OCI-LY1 (cell line): ENCODE measurements at regions not wholly inside any gene's neighbourhood (a gene's known extent, or its start where the extent isn't known, plus 50 kb on each side); places are given as distances from the start of the nearest gene placed in this dataset.
"Not testable (repeated sequence)": the region's sequence is repeated elsewhere in the genome, so short reads cannot be mapped to it uniquely, and the experiment has no call there.

Experiments used
- H2AFZ ChIP-seq: fragments of 200-600 bp; sonication (generic), shearing (Covaris generic); 2 replicates; pipeline ENCODE4 v1.6.0; 2014; ENCODE audit warnings: antibody characterized with exemption, mild to moderate bottlenecking, low read length
- H3F3A ChIP-seq: fragments of 200-600 bp; sonication (generic), shearing (Covaris generic); 2 replicates; pipeline ENCODE4 v1.6.0; 2014; ENCODE audit warnings: mild to moderate bottlenecking, antibody characterized with exemption, low read length, moderate library complexity; ENCODE audit not compliant: insufficient read depth
- H3K27ac ChIP-seq: fragments of 200-600 bp; sonication (generic); 2 replicates; pipeline ENCODE4 v1.5.1; 2014; ENCODE audit warnings: low read length, mixed run types, mild to moderate bottlenecking, low read depth; ENCODE audit not compliant: poor library complexity, severe bottlenecking
- H3K27me3 ChIP-seq: fragments of 200-600 bp; sonication (generic); 2 replicates; pipeline ENCODE4 v1.6.0; 2014; ENCODE audit warnings: antibody characterized with exemption, mild to moderate bottlenecking, low read length, moderate library complexity; ENCODE audit not compliant: insufficient read depth
- H3K36me3 ChIP-seq: fragments of 200-600 bp; sonication (generic); 2 replicates; pipeline ENCODE4 v1.6.1; 2014; ENCODE audit warnings: mild to moderate bottlenecking, antibody characterized with exemption, low read length, moderate library complexity, mixed read lengths; ENCODE audit not compliant: insufficient read depth
- H3K4me1 ChIP-seq: fragments of 200-600 bp; sonication (generic); 2 replicates; pipeline ENCODE4 v1.5.1; 2014; ENCODE audit warnings: mild to moderate bottlenecking, low read length, moderate library complexity; ENCODE audit not compliant: insufficient read depth, severe bottlenecking
- H3K4me2 ChIP-seq: fragments of 200-600 bp; sonication (generic), shearing (Covaris generic); 2 replicates; pipeline ENCODE4 v1.6.1; 2014; ENCODE audit warnings: low read length
- H3K4me3 ChIP-seq: fragments of 200-600 bp; sonication (generic); 2 replicates; pipeline ENCODE4 v1.5.1; 2014; ENCODE audit warnings: low read length, low read depth, mild to moderate bottlenecking, mixed read lengths; ENCODE audit not compliant: poor library complexity, severe bottlenecking
- H3K79me2 ChIP-seq: fragments of 200-600 bp; shearing (Covaris generic); 2 replicates; pipeline ENCODE4 v1.6.1; 2016; ENCODE audit warnings: mixed run types, low read length, mixed read lengths; ENCODE audit not compliant: insufficient read depth
- H3K9ac ChIP-seq: fragments of 200-600 bp; sonication (generic), shearing (Covaris generic); 2 replicates; pipeline ENCODE4 v1.6.1; 2014; ENCODE audit warnings: mild to moderate bottlenecking, low read length, mixed read lengths
- H3K9me2 ChIP-seq: fragments of 200-600 bp; sonication (generic), shearing (Covaris generic); 2 replicates; pipeline ENCODE4 v1.6.1; 2014; ENCODE audit warnings: low read depth, mild to moderate bottlenecking, low read length, mixed read lengths
- H3K9me3 ChIP-seq: fragments of 200-600 bp; shearing (Covaris generic); 2 replicates; pipeline ENCODE4 v1.6.1; 2014; ENCODE audit warnings: low read length, mixed read lengths
- H4K20me1 ChIP-seq: fragments of 200-600 bp; sonication (generic), shearing (Covaris generic); 2 replicates; pipeline ENCODE4 v1.6.0; 2016; ENCODE audit warnings: mild to moderate bottlenecking, low read length; ENCODE audit not compliant: insufficient read depth
- EZH2 ChIP-seq: fragments of 200-600 bp; sonication (generic), shearing (Covaris generic); IDR thresholded peaks from 2 replicates; pipeline ENCODE4 v1.8.0; 2017; ENCODE audit warnings: borderline replicate concordance, mixed run types, mild to moderate bottlenecking, antibody characterized with exemption, low read length, moderate library complexity, mixed read lengths
- TF ChIP-seq, protein P1 (sequence below): fragments of 200-600 bp; sonication (generic), shearing (Covaris generic); IDR thresholded peaks from 2 replicates; pipeline ENCODE4 v1.5.1; 2017; ENCODE audit warnings: mild to moderate bottlenecking, antibody characterized with exemption, low read length, moderate library complexity, mixed read lengths

DNA sequence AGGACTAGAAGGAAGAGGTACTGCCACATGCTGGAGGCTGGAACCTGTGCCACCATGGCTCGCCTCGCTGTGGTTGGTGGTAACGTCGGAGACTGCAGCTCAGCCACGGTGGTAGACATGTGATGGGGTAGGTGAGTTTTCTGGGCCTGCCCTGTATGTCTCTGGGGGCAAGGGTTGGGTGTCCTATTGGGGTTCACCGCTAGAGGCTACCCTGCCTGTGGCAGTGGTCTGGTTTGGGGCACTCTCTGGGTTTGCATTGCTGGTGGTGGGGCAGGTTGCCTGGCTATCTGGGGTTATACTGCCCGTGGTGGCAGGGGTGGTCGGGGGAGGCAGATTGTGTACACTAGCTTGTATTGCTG lies 79.3 kb upstream of the KCNJ18 start:
- TF ChIP-seq, protein P1, sequence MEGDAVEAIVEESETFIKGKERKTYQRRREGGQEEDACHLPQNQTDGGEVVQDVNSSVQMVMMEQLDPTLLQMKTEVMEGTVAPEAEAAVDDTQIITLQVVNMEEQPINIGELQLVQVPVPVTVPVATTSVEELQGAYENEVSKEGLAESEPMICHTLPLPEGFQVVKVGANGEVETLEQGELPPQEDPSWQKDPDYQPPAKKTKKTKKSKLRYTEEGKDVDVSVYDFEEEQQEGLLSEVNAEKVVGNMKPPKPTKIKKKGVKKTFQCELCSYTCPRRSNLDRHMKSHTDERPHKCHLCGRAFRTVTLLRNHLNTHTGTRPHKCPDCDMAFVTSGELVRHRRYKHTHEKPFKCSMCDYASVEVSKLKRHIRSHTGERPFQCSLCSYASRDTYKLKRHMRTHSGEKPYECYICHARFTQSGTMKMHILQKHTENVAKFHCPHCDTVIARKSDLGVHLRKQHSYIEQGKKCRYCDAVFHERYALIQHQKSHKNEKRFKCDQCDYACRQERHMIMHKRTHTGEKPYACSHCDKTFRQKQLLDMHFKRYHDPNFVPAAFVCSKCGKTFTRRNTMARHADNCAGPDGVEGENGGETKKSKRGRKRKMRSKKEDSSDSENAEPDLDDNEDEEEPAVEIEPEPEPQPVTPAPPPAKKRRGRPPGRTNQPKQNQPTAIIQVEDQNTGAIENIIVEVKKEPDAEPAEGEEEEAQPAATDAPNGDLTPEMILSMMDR, result no peak
- TF ChIP-seq EZH2, result no peak
- Histone ChIP-seq H3K9me2 (no peaks in the 10 kb centered on the region), H4K20me1 (no peaks in the 10 kb centered on the region), H3K36me3 (no peaks in the 10 kb centered on the region), H3K9ac (no peak overlapping the region), H3K4me1 (no peaks in the 10 kb centered on the region), H3K27ac (no peak overlapping the region), H3K4me3 (no peak overlapping the region), H3K27me3 (no peaks in the 10 kb centered on the region), H3K9me3 (no peaks in the 10 kb centered on the region), H3K4me2 (no peak overlapping the region), H3K79me2 (no peaks in the 10 kb centered on the region), H3F3A (no peaks in the 10 kb centered on the region), H2AFZ (no peak overlapping the region)

GRCh38 chr17:21626987-21627386 lies 65.3 kb upstream of the KCNJ18 start:
- H3K4me1 ChIP-seq, H3K79me2 ChIP-seq, H3K27me3 ChIP-seq, H3K9me2 ChIP-seq, H3K36me3 ChIP-seq, H3F3A ChIP-seq, H3K27ac ChIP-seq, H3K9me3 ChIP-seq, H3K9ac ChIP-seq, H3K4me3 ChIP-seq, H2AFZ ChIP-seq, H4K20me1 ChIP-seq, H3K4me2 ChIP-seq: not testable (repeated sequence)
